H9 (cell line): ENCODE measurements at regions not wholly inside any gene's neighbourhood (a gene's known extent, or its start where the extent isn't known, plus 50 kb on each side); places are given as distances from the start of the nearest gene placed in this dataset.

Experiments used
- DNase-seq: peaks from one replicate; pipeline ENCODE4 v3.0.0-alpha.2; 2017
- H2AFZ ChIP-seq: one replicate; pipeline ENCODE4 v1.6.1; 2013; ENCODE audit warnings: mild to moderate bottlenecking, low read length, control low read depth, moderate library complexity
- H2AK5ac ChIP-seq: 2 replicates; pipeline ENCODE4 v1.6.1; 2013; ENCODE audit warnings: low read length, control low read depth, mixed read lengths; ENCODE audit not compliant: insufficient read length
- H2BK120ac ChIP-seq: one replicate; pipeline ENCODE4 v1.6.1; 2013; ENCODE audit warnings: low read depth, mild to moderate bottlenecking, low read length, control low read depth, inconsistent platforms; ENCODE audit not compliant: poor library complexity, severe bottlenecking
- H2BK12ac ChIP-seq: 2 replicates; pipeline ENCODE4 v1.6.1; 2013; ENCODE audit warnings: low read length, control low read depth, mixed read lengths, low read depth; ENCODE audit not compliant: insufficient read length
- H2BK15ac ChIP-seq: 2 replicates; pipeline ENCODE4 v1.6.1; 2013; ENCODE audit warnings: low read depth, low read length, control low read depth
- H2BK20ac ChIP-seq: one replicate; pipeline ENCODE4 v1.6.1; 2013; ENCODE audit warnings: low read depth, mild to moderate bottlenecking, low read length, control low read depth, inconsistent platforms; ENCODE audit not compliant: poor library complexity, severe bottlenecking
- H2BK5ac ChIP-seq: 2 replicates; pipeline ENCODE4 v1.6.1; 2013; ENCODE audit warnings: low read length, control low read depth, mixed read lengths; ENCODE audit not compliant: insufficient read length
- H3K14ac ChIP-seq: 2 replicates; pipeline ENCODE4 v1.6.1; 2013; ENCODE audit warnings: low read length, control low read depth; ENCODE audit not compliant: insufficient read depth
- H3K18ac ChIP-seq: 2 replicates; pipeline ENCODE4 v1.6.1; 2013; ENCODE audit warnings: low read depth, mild to moderate bottlenecking, mixed read lengths, low read length, control low read depth; ENCODE audit not compliant: insufficient read length
- H3K23ac ChIP-seq: 2 replicates; pipeline ENCODE4 v1.6.1; 2013; ENCODE audit warnings: low read length, control low read depth, mixed read lengths, low read depth; ENCODE audit not compliant: insufficient read length
- H3K23me2 ChIP-seq: 2 replicates; pipeline ENCODE4 v1.6.1; 2013; ENCODE audit warnings: low read depth, mild to moderate bottlenecking, mixed read lengths, low read length, control low read depth; ENCODE audit not compliant: insufficient read length, poor library complexity, severe bottlenecking
- H3K27ac ChIP-seq: 2 replicates; pipeline ENCODE4 v1.5.1; 2013; ENCODE audit warnings: low read length, control low read depth, mixed read lengths, low read depth; ENCODE audit not compliant: insufficient read length
- H3K27me3 ChIP-seq: 2 replicates; pipeline ENCODE4 v1.6.1; 2013; ENCODE audit warnings: low read length, control low read depth, inconsistent platforms; ENCODE audit not compliant: insufficient read depth
- H3K4ac ChIP-seq: 2 replicates; pipeline ENCODE4 v1.6.1; 2013; ENCODE audit warnings: low read depth, mild to moderate bottlenecking, control low read depth, inconsistent platforms, low read length, moderate library complexity
- H3K4me1 ChIP-seq: 2 replicates; pipeline ENCODE4 v1.6.1; 2013; ENCODE audit warnings: low read length, control low read depth, inconsistent platforms; ENCODE audit not compliant: insufficient read depth
- H3K4me2 ChIP-seq: 2 replicates; pipeline ENCODE4 v1.6.1; 2013; ENCODE audit warnings: low read length, control low read depth, mixed read lengths; ENCODE audit not compliant: insufficient read length, insufficient read depth
- H3K56ac ChIP-seq: 2 replicates; pipeline ENCODE4 v1.6.1; 2013; ENCODE audit warnings: low read depth, mild to moderate bottlenecking, mixed read lengths, low read length, control low read depth; ENCODE audit not compliant: insufficient read length
- H3K79me1 ChIP-seq: 2 replicates; pipeline ENCODE4 v1.6.1; 2013; ENCODE audit warnings: low read depth, mild to moderate bottlenecking, moderate library complexity, low read length, control low read depth, inconsistent platforms; ENCODE audit not compliant: insufficient read depth, poor library complexity, severe bottlenecking
- H3K79me2 ChIP-seq: 2 replicates; pipeline ENCODE4 v1.6.1; 2013; ENCODE audit warnings: low read length, control low read depth, inconsistent platforms; ENCODE audit not compliant: insufficient read depth
- H3K9ac ChIP-seq: 2 replicates; pipeline ENCODE4 v1.6.1; 2013; ENCODE audit warnings: low read length, control low read depth, mixed read lengths; ENCODE audit not compliant: insufficient read length; ENCODE audit errors: extremely low read depth
- H3K9me3 ChIP-seq: one replicate; pipeline ENCODE4 v1.6.1; 2013; ENCODE audit warnings: low read depth, low read length, inconsistent platforms; ENCODE audit not compliant: control insufficient read depth
- H3T11ph ChIP-seq: one replicate; pipeline ENCODE4 v1.6.1; 2013; ENCODE audit warnings: mild to moderate bottlenecking, low read length, control low read depth, inconsistent platforms
- H4K20me1 ChIP-seq: one replicate; pipeline ENCODE4 v1.6.1; 2013; ENCODE audit not compliant: control insufficient read depth, insufficient read length, insufficient read depth
- H4K5ac ChIP-seq: 2 replicates; pipeline ENCODE4 v1.6.1; 2013; ENCODE audit warnings: low read depth, mild to moderate bottlenecking, mixed read lengths, low read length, control low read depth; ENCODE audit not compliant: insufficient read length
- H4K8ac ChIP-seq: replicated peaks from 2 replicates; pipeline ENCODE4 v1.6.1; 2013; ENCODE audit warnings: low read length, control low read depth, mixed read lengths, low read depth; ENCODE audit not compliant: insufficient read length
- H4K91ac ChIP-seq: 2 replicates; pipeline ENCODE4 v1.6.1; 2013; ENCODE audit warnings: low read depth, mild to moderate bottlenecking, moderate library complexity, mixed read lengths, low read length, control low read depth; ENCODE audit not compliant: insufficient read length
- H3K27ac Mint-ChIP-seq, 3 experiments: 2 replicates in 2 of 3; 3 replicates in 1 of 3; pipeline ENCODE4 v1.8.0; 2020 to 2021; ENCODE audit warnings: mixed read lengths in 3 of 3, mild to moderate bottlenecking in 1 of 3, moderate library complexity in 1 of 3
- H3K27me3 Mint-ChIP-seq: 2 replicates; pipeline ENCODE4 v1.8.0; 2021; ENCODE audit warnings: low read depth, mild to moderate bottlenecking, moderate library complexity, mixed read lengths
- H3K36me3 Mint-ChIP-seq, 3 experiments: 2 replicates in 2 of 3; 3 replicates in 1 of 3; pipeline ENCODE4 v1.8.0; 2020 to 2021; ENCODE audit warnings: low read depth in 3 of 3, mixed read lengths in 3 of 3; ENCODE audit not compliant: insufficient read depth in 1 of 3
- H3K4me1 Mint-ChIP-seq, 2 experiments: 2 replicates each; pipeline ENCODE4 v1.8.0; 2020; ENCODE audit warnings: mixed read lengths in 2 of 2
- H3K4me3 Mint-ChIP-seq, 2 experiments: 2 replicates in 1 of 2; 3 replicates in 1 of 2; pipeline ENCODE4 v1.8.0; 2020 to 2021; ENCODE audit warnings: mild to moderate bottlenecking in 2 of 2, mixed read lengths in 2 of 2, moderate library complexity in 1 of 2
- H3K9me3 Mint-ChIP-seq, 2 experiments: 2 replicates in 1 of 2; 3 replicates in 1 of 2; pipeline ENCODE4 v1.8.0; 2020; ENCODE audit warnings: mild to moderate bottlenecking in 2 of 2, mixed read lengths in 2 of 2, moderate library complexity in 1 of 2
- WGBS: extraction: QIAGEN DNeasy Blood & Tissue Kit; methylation state at CpG from one replicate; pipeline ENCODE4 v1.1.7; 2013; ENCODE audit warnings: missing lambda C conversion rate, low lambda C conversion rate, mixed read lengths; ENCODE audit not compliant: insufficient read length; ENCODE audit errors: extremely low coverage; 5-methylcytosine and 5-hydroxymethylcytosine counted together
- TF ChIP-seq, protein P1 (sequence below): fragments of 200-600 bp; sonication (generic); conservative IDR thresholded peaks from 3 replicates; pipeline ENCODE4 v1.8.0; 2021; ENCODE audit warnings: antibody characterized with exemption, mild to moderate bottlenecking

DNA sequence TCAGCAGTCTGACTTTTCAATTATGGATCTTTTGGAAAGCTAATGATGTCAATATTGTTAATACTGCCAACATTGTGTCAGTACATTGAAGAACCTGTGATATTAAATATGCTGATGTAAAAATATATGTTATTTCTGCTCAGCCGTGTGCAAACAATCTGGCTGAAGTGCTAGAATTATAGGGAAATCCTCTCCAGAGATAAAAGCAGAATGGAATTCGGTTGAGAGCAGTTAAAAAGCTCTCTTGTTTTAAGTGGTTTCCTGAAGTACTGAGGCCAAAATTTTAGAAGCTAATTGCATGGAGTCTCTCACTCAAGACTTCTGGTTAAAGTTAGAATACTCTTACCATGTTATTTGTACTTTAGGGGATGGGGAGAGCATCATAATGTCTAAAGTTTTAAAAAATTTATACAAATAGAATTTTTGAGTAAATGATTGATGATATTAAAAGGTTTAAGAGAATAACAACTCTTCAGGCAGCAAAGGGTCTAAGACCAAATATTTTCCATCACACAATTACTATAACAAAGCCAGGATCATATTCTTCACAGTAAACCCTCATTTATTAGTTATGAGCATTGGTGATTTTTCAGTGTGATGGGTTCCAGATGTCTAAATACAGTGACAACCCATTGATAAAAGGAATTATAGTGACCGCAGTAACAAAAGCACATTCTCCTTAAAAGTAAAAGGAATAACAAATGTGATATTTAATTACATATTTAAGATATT lies 834.2 kb upstream of the CXADR start:
- no peak overlapping the region for H3K14ac ChIP-seq
- no peak for DNase-seq
- H3K23me2 ChIP-seq: no peaks in the 10 kb centered on the region
- H4K8ac ChIP-seq: no peak overlapping the region
- TF ChIP-seq, protein P1, sequence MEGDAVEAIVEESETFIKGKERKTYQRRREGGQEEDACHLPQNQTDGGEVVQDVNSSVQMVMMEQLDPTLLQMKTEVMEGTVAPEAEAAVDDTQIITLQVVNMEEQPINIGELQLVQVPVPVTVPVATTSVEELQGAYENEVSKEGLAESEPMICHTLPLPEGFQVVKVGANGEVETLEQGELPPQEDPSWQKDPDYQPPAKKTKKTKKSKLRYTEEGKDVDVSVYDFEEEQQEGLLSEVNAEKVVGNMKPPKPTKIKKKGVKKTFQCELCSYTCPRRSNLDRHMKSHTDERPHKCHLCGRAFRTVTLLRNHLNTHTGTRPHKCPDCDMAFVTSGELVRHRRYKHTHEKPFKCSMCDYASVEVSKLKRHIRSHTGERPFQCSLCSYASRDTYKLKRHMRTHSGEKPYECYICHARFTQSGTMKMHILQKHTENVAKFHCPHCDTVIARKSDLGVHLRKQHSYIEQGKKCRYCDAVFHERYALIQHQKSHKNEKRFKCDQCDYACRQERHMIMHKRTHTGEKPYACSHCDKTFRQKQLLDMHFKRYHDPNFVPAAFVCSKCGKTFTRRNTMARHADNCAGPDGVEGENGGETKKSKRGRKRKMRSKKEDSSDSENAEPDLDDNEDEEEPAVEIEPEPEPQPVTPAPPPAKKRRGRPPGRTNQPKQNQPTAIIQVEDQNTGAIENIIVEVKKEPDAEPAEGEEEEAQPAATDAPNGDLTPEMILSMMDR: no peak
- no peak overlapping the region for H2BK120ac ChIP-seq
- peaks cover 0 to 4% (median 0%) of the 10 kb centered on the region in 3 experiments; a peak in 1 of 7 replicates for H3K36me3 Mint-ChIP-seq
- no peaks in the 10 kb centered on the region for H3K27me3 Mint-ChIP-seq
- H2AK5ac ChIP-seq: no peak overlapping the region
- no peak overlapping the region for H3K9ac ChIP-seq
- no peaks in the 10 kb centered on the region for H4K20me1 ChIP-seq
- H2BK12ac ChIP-seq: no peak overlapping the region
- peaks cover 0 to 4% of the 10 kb centered on the region in 2 experiments; a peak in 1 of 5 replicates for H3K9me3 Mint-ChIP-seq
- no peaks in the 10 kb centered on the region for H3K4me1 ChIP-seq
- no peak overlapping the region for H2AFZ ChIP-seq
- no peak overlapping the region for H2BK5ac ChIP-seq
- no peak overlapping the region for H3K27ac ChIP-seq
- H3K4ac ChIP-seq: no peak overlapping the region
- H3K18ac ChIP-seq: no peak overlapping the region
- no peaks in the 10 kb centered on the region for H3K79me1 ChIP-seq
- H3K4me2 ChIP-seq: no peak overlapping the region
- no peaks in the 10 kb centered on the region for H3K27me3 ChIP-seq
- H3K56ac ChIP-seq: no peak overlapping the region
- H4K91ac ChIP-seq: no peak overlapping the region
- H2BK15ac ChIP-seq: no peak overlapping the region
- H4K5ac ChIP-seq: no peak overlapping the region
- WGBS: no CpG with 5 or more reads among the region's 3 CpGs
- no peak overlapping the region for H3K23ac ChIP-seq
- no peaks in the 10 kb centered on the region for H3K4me1 Mint-ChIP-seq
- no peaks in the 10 kb centered on the region for H3K79me2 ChIP-seq
- no peaks in the 10 kb centered on the region for H3K9me3 ChIP-seq
- H2BK20ac ChIP-seq: no peak overlapping the region
- H3K4me3 Mint-ChIP-seq: no peak overlapping the region
- no peak overlapping the region for H3T11ph ChIP-seq
- no peak overlapping the region for H3K27ac Mint-ChIP-seq
